Cardiac fibroblast (primary cell): ENCODE measurements at regions not wholly inside any gene's neighbourhood (a gene's known extent, or its start where the extent isn't known, plus 50 kb on each side); places are given as distances from the start of the nearest gene placed in this dataset.

Source experiments
- DNase-seq, 2 donors: peaks; one replicate each; pipeline versions ENCODE4 v3.0.0 to v3.0.0-alpha.2; 2010; ENCODE audit warnings: low read depth in 2 of 2
- H3K4me3 ChIP-seq, 2 donors: replicated peaks in 1 of 2; 1 replicate in 1 of 2; 2 replicates in 1 of 2; pipeline ENCODE4 v1.5.1; 2011; ENCODE audit warnings: low read depth in 2 of 2, low read length in 2 of 2, mild to moderate bottlenecking in 2 of 2, moderate library complexity in 1 of 2
- TF ChIP-seq, protein P1 (sequence below): IDR thresholded peaks from one replicate; pipeline ENCODE4 v1.5.1; 2011; ENCODE audit warnings: low read depth, mild to moderate bottlenecking, low read length, inconsistent platforms

DNA sequence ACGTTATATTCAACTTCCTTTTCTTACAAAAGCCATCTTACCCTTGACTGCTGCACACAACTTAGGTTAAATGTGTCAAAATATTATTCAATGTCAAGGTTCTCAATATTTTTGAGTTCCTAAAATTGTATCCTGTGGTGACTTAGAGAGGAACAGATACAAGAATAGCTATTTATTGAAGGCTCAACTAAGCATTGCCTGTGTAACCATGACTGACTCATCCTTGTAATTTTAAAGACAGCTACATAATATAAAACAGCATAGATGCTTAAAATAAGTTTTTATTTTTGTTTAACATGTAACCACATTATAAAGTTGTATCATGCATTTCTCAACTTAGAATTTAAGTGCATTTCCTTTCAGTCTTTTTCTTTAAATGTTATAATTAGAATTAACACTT, 312.9 kb upstream of the RGMB start:
- no peak overlapping the region for H3K4me3 ChIP-seq
- no peak for DNase-seq
- TF ChIP-seq, protein P1, sequence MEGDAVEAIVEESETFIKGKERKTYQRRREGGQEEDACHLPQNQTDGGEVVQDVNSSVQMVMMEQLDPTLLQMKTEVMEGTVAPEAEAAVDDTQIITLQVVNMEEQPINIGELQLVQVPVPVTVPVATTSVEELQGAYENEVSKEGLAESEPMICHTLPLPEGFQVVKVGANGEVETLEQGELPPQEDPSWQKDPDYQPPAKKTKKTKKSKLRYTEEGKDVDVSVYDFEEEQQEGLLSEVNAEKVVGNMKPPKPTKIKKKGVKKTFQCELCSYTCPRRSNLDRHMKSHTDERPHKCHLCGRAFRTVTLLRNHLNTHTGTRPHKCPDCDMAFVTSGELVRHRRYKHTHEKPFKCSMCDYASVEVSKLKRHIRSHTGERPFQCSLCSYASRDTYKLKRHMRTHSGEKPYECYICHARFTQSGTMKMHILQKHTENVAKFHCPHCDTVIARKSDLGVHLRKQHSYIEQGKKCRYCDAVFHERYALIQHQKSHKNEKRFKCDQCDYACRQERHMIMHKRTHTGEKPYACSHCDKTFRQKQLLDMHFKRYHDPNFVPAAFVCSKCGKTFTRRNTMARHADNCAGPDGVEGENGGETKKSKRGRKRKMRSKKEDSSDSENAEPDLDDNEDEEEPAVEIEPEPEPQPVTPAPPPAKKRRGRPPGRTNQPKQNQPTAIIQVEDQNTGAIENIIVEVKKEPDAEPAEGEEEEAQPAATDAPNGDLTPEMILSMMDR: no peak

DNA sequence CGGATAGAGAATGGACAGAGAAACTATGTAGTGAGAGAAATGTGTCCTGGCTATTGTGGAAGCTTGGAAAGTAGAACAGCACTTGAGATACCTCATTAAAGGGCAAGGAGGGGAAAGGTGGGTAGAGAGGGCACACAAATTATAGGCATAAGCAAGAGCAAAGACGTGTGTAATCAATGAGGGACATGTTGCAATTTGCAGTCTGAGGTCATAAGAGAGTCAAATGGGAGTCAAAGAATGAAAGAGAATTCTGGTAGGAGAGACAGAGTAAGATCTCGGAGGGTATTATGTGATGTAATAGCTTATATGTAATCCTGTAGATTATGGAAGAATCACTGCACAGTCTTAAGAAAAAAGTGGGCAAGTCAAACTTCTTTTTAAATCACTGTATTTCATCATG, 312.0 kb upstream of the RGMB start:
- TF ChIP-seq, protein P1: no peak
- H3K4me3 ChIP-seq: no peak overlapping the region
- no peak for DNase-seq

DNA sequence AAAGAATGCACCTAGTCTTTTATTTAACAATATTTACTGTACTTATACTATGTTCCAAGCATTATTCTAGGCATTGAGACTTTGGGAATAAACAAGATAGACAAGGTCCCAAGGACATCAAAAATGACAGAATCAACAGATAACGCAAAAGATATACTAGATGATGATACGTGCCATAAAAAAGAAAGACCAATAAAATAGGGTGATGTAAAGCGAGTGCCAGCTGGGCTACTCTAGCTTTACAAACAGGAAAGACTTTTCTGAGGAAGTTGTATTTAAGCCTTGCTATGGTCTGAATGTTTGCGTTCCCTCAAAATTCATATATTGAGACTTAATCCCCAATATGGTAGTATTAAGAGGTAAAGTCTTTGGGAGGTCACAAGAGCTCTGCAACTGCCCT, 310.2 kb upstream of the RGMB start:
- no peak for DNase-seq
- TF ChIP-seq, protein P1: no peak
- H3K4me3 ChIP-seq: no peak overlapping the region

DNA sequence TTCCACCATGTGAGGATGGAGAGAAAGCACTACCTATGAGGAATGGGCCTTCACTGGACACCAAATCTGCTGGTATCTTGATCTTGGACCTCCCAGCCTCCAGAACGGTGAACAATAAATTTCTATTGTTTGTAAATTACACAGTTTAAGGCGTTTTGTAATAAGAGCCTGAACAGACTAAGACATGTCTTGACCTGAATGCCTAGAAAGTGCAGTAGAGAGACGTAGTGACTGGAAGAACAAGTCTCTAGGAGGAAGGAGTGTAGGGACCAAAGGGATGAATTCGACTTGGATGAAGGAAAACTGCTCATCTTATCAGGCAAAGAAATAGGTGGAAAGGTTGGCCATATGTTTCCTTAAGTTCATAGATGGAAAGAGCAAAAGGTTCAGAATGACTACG, 309.8 kb upstream of the RGMB start:
- no peak for DNase-seq
- H3K4me3 ChIP-seq: no peak overlapping the region
- TF ChIP-seq, protein P1: no peak

DNA sequence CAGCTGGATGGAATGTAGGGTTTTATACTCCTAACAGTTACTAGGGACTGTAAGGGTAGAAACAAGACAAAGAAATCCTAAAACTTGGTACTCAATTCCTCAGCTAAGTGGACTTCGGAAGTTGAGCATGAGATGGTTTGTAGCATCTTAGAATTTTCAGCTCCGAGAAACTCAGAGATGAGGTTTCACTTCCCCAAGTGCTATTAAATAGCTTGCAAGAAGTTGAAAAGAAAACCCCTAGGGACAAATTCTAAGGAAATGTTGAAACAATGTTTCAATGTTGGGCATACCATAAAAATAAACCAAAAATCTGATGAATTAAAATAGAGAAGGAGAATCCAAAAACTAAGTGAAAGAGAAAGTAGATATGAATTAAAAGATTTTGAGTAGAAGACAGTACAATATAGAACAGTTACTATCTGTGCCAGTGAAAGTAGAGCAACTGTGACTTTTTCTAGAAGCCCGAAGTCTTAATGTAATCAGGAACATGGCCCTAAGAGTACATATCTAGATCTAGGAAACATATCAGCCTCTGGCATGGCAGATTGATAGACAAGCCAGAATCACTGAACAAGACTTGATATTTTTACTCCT, 308.6 kb upstream of the RGMB start:
- no peak overlapping the region for H3K4me3 ChIP-seq
- TF ChIP-seq, protein P1: no peak
- DNase-seq: peak; percentile 45 to 57

DNA sequence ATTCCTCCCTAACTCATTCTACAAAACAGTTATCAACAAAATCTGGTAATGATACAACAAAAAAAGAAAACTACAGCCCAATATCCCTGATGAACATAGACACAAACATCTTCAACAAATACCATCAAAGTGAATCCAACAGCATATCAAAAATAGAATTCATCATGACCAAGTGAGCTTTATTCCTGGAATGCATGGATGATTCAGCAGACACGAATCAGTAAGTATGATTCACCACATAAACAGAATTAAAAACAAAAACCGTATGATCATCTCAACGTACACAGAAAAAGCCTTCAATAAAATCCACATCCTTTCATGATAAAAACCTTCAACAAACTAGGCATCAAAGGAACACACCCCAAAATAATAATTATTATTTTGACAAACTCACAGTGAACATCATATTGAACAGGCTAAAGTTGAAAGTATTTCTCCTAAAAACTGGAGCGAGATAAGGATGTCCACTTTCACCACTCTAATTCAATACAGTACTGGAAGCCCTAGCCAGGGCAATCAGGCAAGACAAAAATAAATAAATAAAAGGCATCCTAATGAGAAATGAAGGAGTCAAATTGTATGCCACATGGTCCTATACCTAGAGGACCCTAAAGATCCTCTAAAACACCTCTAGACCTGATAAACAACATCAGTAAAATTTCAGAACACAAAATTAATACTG, 305.1 kb upstream of the RGMB start:
- no peak overlapping the region for H3K4me3 ChIP-seq
- DNase-seq: peak; percentile 68 to 94
- TF ChIP-seq, protein P1: no peak
